ENCODE measurements at regions not wholly inside any gene's neighbourhood (a gene's known extent, or its start where the extent isn't known, plus 50 kb on each side); places are given as distances from the start of the nearest gene placed in this dataset.

DNA sequence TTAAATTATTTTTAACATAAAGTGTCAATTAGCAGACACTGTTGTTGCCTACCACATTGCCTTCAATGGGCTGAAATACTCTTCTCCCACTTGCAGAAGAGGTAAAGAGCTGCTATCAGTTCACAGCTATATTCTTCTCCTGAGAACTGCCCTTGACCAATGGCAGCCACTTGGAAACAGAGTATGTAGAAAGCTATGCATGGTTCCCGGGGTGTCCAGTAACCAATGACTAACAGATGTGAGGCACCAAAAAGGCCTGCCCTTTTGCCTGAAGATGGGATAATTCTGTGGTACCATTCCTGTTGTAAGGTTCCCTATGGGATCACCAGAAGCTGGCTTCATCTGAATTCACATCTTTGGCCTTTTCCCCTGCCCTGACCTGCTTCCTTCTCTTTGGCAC is 181.4 kb upstream of the MAP3K1 start:
- TF ChIP-seq CTCF (conservative IDR thresholded peaks at IDR 0.05; ENCODE audit: low read depth, low read length) = no peak
- TF ChIP-seq EZH2 (IDR thresholded peaks at IDR 0.05; ENCODE audit: borderline replicate concordance, low read depth, low read length, poor library complexity, severe bottlenecking) = no peak
